Pancreas (tissue), 10 donors: ENCODE measurements at regions not wholly inside any gene's neighbourhood (a gene's known extent, or its start where the extent isn't known, plus 50 kb on each side); places are given as distances from the start of the nearest gene placed in this dataset.

Experiments
- ATAC-seq, 4 donors: fragments of 200-7000 bp; cut with Tn5 transposase; one replicate each; pipeline versions ENCODE4 v1.8.0 to v1.9.1; 2020; ENCODE audit warnings: mild to moderate bottlenecking in 4 of 4, moderate library complexity in 4 of 4
- DNase-seq, 6 donors: peaks; one replicate each; pipeline ENCODE4 v3.0.0-alpha.2; 2020
- FAIRE-seq: peaks from 2 replicates; lab custom pipeline; 2012; peaks lifted over from hg19 to GRCh38; lab: Jason Lieb, UNC
- H3K27ac ChIP-seq, 4 donors: fragments of 200-600 bp; sonication (generic); 1 replicate in 3 of 4; 2 replicates in 1 of 4; pipeline versions ENCODE4 v1.5.0 to v1.8.0; 2020
- H3K27me3 ChIP-seq, 4 donors: fragments of 200-600 bp; one replicate each; pipeline ENCODE4 v1.8.0; 2021
- H3K36me3 ChIP-seq, 3 donors: fragments of 200-600 bp; sonication (generic) in 1 of 3; one replicate each; pipeline versions ENCODE4 v1.5.0 to v1.8.0; 2020 to 2021
- H3K4me1 ChIP-seq, 3 donors: fragments of 200-600 bp; one replicate each; pipeline ENCODE4 v1.8.0; 2021
- H3K4me3 ChIP-seq, 4 donors: fragments of 200-600 bp; sonication (generic) in 2 of 4; one replicate each; pipeline versions ENCODE4 v1.5.0 to v1.8.0; 2020 to 2021
- H3K9me3 ChIP-seq, 4 donors: fragments of 200-600 bp; one replicate each; pipeline ENCODE4 v1.8.0; 2021
- WGBS, 2 donors: extraction: QIAGEN DNeasy Blood & Tissue Kit; methylation state at CpG; one replicate each; pipeline ENCODE4 v1.1.7; 2013; 5-methylcytosine and 5-hydroxymethylcytosine counted together
- intact Hi-C, 3 donors: fragments of 100-400 bp; cut with DNase I; formaldehyde crosslinking; loops; one replicate each; pipeline versions ENCODE4 v1.11.1 to v1.14.2; 2022
- TF ChIP-seq, protein P1 (sequence below), 4 donors: fragments of 200-600 bp; sonication (generic) in 3 of 4; IDR thresholded peaks; one replicate each; pipeline versions ENCODE4 v1.5.0 to v1.8.0; 2021; ENCODE audit warnings: antibody characterized with exemption in 4 of 4
- donor health status: healthy with polysubstance abuse.
- donor health status: DM: no; HTN: no; CAD: no; lungs with moderate emphysema.
- donor health status: DM: no; HTN: no; CAD: no.
- donor health status: control.
- donor health status: control.
- donor health status: Bipolar disorder and iron deficiency.
- donor health status: DM: yes; HTN: yes; CAD: no.
- donor health status: DM: no; HTN: no; CAD: no.
- donor health status: DM: no; HTN: no; CAD: no.
- donor health status: DM: yes; HTN: yes; CAD: no.

DNA sequence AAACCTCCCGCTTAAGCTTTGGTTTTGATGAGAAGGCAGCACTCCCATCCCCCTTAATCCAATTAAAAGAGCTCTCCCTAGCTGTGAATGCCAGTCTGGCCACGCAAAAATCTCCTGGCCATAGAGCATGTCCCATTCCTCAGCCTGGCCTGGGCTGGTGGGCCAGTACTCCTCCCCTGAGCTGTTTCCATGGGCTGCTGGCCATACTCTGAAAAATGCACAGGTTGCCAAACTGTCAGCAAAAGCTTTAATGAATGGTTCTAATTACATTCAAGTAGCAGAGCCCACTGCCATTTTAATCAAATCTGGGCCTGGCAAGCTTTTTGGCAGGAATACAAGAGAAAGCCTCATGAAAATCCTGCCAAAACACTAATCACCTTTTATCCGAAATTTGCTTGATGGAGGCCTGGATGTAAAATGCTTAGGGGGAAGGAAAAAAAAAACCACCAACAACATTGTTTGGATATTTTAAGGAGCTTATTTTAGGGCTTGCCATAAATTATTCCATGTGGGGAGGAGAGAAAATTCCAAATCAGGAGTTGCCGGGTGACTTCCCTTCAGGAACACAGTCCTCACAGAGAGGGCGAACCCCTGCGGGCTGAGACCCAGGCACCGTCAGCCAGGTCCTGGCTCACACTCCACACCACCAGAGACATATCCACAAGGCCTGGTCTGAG, 243.3 kb downstream of the SEC61B start:
- intact Hi-C loops: no loop called here
- DNase-seq (no peak), FAIRE-seq (no peak), ATAC-seq (no peak)
- Histone ChIP-seq H3K9me3 (no peaks in the 10 kb centered on the region), H3K27ac (no peak overlapping the region), H3K27me3 (no peaks in the 10 kb centered on the region), H3K4me1 (no peaks in the 10 kb centered on the region), H3K36me3 (no peaks in the 10 kb centered on the region), H3K4me3 (no peak overlapping the region)
- 75 to 77% methylated on average over 7 of the region's 7 CpGs for WGBS, 2 donors
- TF ChIP-seq, protein P1, sequence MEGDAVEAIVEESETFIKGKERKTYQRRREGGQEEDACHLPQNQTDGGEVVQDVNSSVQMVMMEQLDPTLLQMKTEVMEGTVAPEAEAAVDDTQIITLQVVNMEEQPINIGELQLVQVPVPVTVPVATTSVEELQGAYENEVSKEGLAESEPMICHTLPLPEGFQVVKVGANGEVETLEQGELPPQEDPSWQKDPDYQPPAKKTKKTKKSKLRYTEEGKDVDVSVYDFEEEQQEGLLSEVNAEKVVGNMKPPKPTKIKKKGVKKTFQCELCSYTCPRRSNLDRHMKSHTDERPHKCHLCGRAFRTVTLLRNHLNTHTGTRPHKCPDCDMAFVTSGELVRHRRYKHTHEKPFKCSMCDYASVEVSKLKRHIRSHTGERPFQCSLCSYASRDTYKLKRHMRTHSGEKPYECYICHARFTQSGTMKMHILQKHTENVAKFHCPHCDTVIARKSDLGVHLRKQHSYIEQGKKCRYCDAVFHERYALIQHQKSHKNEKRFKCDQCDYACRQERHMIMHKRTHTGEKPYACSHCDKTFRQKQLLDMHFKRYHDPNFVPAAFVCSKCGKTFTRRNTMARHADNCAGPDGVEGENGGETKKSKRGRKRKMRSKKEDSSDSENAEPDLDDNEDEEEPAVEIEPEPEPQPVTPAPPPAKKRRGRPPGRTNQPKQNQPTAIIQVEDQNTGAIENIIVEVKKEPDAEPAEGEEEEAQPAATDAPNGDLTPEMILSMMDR (IDR thresholded peaks at IDR 0.05): no peak

DNA sequence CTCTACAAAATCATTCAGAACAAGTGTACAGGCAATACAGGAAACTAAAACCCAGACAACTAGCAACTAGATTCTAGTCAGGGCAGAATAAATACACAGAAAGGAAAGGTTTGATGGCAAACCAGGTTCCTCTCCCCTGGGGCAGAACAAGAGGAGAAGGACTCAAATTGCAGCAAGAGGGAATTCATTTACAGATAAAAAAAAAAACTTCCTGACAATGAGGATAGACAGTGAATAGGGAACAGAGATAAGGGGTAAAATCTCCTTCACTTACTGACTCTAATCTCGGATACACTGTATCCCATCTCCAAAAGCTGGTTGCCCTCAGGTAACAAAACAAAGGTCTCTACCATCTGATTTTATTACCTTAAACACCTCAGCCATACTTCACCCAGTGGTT, 244.0 kb downstream of the SEC61B start:
- 65 to 82% methylated on average over 1 of the region's 1 CpG for WGBS, 2 donors
- H3K9me3 ChIP-seq: no peaks in the 10 kb centered on the region
- H3K27me3 ChIP-seq: no peaks in the 10 kb centered on the region
- H3K4me3 ChIP-seq: no peak overlapping the region
- TF ChIP-seq, protein P1 (IDR thresholded peaks at IDR 0.05): no peak
- H3K27ac ChIP-seq: no peak overlapping the region
- DNase-seq: no peak
- no peaks in the 10 kb centered on the region for H3K4me1 ChIP-seq
- ATAC-seq: no peak
- FAIRE-seq: no peak
- no peaks in the 10 kb centered on the region for H3K36me3 ChIP-seq
- intact Hi-C loops: no loop called here

DNA sequence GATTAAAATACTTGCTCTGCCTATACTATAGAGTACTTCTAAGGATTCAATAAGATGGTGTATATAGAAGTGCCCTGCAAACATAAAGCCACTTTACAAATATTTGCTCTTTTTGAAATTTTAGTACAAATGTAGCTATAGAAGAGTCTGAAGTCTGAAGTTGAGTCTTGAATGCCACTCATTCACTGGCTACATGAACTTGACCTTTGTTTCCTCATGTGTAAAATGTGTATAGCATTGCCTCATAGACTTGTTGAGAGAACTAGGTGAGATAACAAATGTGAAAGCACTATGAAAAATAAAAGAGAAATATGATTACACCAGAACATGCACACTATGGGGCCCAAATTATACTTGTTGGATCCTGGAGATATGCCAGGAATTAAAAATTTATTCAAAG, 244.7 kb downstream of the SEC61B start:
- no peak for DNase-seq
- Histone ChIP-seq H3K27ac (no peak overlapping the region), H3K4me3 (no peak overlapping the region), H3K36me3 (no peaks in the 10 kb centered on the region), H3K4me1 (no peaks in the 10 kb centered on the region), H3K27me3 (no peaks in the 10 kb centered on the region), H3K9me3 (no peaks in the 10 kb centered on the region)
- intact Hi-C loops: no loop called here
- ATAC-seq: no peak
- TF ChIP-seq, protein P1 (IDR thresholded peaks at IDR 0.05): no peak
- FAIRE-seq: no peak

DNA sequence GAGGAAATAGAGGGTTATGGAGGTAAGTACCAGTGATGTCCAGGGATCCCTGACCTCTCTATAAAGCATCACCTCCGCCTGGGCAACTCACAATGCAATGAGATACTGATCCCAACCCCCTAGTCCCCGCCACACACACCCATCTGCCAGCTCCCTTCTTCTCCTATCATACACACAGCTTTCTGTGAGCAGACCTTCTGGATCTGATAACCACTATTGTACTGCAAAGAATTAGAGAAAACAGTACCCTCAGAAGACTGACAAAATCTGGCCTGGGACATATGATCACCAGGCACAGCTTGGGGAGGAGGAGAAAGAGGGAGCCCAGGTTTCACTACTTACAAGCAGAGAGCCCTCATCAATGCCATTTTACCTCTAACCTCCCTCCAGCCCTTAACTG, 249.0 kb downstream of the SEC61B start:
- no peak for FAIRE-seq
- Histone ChIP-seq H3K4me1 (no peaks in the 10 kb centered on the region), H3K27ac (no peak overlapping the region), H3K9me3 (no peaks in the 10 kb centered on the region), H3K27me3 (no peaks in the 10 kb centered on the region), H3K36me3 (no peaks in the 10 kb centered on the region), H3K4me3 (no peak overlapping the region)
- intact Hi-C loops: no loop called here
- WGBS, 2 donors: 72 to 77% methylated on average over 2 of the region's 2 CpGs
- no peak for DNase-seq
- TF ChIP-seq, protein P1 (IDR thresholded peaks at IDR 0.05): no peak
- ATAC-seq: no peak

DNA sequence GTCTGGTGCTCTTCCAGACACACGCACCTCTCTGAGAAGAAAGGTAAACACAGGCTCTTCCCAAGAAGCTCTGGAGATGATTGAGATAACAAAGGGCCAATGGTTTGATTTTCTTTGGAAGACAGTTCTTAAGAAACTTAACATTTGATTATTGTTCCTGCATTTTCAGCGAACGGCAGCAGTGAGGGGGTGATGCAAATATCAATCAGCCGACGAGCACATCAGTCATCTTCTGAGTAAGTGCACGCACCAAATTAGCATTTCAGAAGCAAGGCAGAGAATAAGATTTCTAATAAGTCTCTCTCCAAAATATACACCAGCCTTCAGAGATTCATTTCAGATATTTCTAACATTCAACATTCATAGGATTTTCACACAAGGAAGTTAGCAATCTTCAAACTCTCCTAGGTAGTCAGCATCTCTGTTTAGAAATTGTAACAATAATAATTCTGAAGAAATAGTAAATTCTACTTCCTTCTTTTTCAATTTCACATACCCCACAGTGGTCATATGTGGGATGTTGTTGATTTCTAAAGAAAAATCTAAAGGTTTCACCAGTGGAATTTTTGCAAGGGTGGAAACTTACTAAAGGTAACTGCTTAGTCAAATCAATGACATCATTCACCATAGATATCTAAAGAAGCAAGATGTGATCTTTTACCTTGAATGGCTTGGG, 250.3 kb downstream of the SEC61B start:
- Histone ChIP-seq H3K9me3 (no peaks in the 10 kb centered on the region), H3K27me3 (no peaks in the 10 kb centered on the region), H3K4me3 (no peak overlapping the region), H3K4me1 (no peaks in the 10 kb centered on the region), H3K27ac (no peak overlapping the region), H3K36me3 (no peaks in the 10 kb centered on the region)
- ATAC-seq (no peak), DNase-seq (no peak), FAIRE-seq (no peak)
- TF ChIP-seq, protein P1 (IDR thresholded peaks at IDR 0.05): no peak
- intact Hi-C loops: no loop called here
- 58 to 61% methylated on average over 6 of the region's 6 CpGs for WGBS, 2 donors
